ENCODE measurements at regions not wholly inside any gene's neighbourhood (a gene's known extent, or its start where the extent isn't known, plus 50 kb on each side); places are given as distances from the start of the nearest gene placed in this dataset.

DNA sequence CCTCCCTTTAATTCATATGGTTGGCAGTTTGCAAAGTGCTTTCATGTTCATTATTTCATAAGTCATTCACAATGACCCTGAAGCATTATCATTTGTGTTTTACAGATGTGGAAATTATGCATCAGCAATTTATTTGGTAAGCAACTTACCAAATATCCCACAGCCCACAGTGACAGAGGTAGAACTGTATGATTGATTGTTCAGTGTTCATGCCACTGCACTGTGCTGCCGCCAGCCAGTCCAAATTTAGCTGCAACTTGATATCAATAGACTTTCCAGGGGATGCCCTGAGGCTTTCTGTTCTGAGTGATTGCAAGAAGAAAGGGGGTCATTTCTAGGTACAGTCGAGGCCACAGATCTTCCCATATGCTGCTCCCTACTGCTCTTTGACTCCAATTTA, 380.3 kb downstream of the PLPP3 start:
- TF ChIP-seq ZNF274 (IDR thresholded peaks at IDR 0.05; ENCODE audit: low read depth, low read length) = no peak
- H3K4me3 ChIP-seq (ENCODE audit: low read length) = no peak overlapping the region

GRCh38 chr1:56197946-56198345, 381.4 kb downstream of the PLPP3 start:
- H3K4me3 ChIP-seq (ENCODE audit: low read length) = no peak overlapping the region
- TF ChIP-seq ZNF274 (IDR thresholded peaks at IDR 0.05; ENCODE audit: low read depth, low read length) = no peak

GRCh38 chr1:56196839-56197238, 382.5 kb downstream of the PLPP3 start:
- TF ChIP-seq ZNF274 (IDR thresholded peaks at IDR 0.05; ENCODE audit: low read depth, low read length) = no peak
- H3K4me3 ChIP-seq (ENCODE audit: low read length) = no peak overlapping the region

- no peak for TF ChIP-seq ZNF274 (IDR thresholded peaks at IDR 0.05; ENCODE audit: low read depth, low read length)
Measured at GRCh38 chr1:56194701-56195300, 384.6 kb downstream of the PLPP3 start.

DNA sequence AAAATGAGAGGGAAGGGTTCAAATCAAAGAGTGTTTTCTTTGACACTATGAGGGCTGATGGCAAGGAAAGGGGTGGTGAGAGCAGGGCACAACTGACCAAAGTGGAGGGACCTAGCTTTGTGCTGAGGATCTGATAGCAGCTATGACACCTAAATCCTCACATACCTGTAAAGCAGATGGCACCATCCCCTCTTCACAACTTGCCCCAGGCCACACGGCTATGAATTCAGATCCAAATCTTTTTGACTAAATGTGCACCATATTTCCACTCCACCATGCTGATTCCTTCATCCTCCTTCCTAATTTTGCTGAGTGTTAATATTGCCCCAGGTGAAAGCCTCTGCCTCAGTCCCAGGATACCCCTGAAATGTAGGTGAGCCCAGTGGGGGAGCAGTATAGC, 385.7 kb downstream of the PLPP3 start:
- no peak overlapping the region for H3K4me3 ChIP-seq (ENCODE audit: low read length)
- no peak for TF ChIP-seq ZNF274 (IDR thresholded peaks at IDR 0.05; ENCODE audit: low read depth, low read length)

More at GRCh38 chr1:56194701-56195300, 384.6 kb downstream of the PLPP3 start:
- no peak overlapping the region for H3K4me3 ChIP-seq (ENCODE audit: low read length)

DNA sequence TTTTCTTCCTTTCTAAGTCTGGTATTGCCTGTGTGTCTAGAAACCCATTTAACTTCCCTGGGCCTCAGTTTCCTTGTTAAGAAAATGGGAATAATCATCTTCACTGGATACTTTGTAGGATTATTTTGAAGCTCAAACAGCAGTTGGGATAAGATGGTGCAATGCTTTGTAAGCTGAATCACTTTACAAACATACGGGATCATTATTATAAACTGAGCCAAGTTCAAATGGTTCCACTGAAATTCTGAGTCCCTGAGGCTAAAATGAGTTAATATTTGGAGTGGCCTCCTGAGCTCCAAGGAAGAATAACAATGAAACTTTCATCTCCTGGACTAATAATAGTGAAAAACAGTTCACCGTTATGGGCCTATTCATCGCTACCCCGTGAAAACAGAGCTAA, 388.0 kb downstream of the PLPP3 start:
- no peak overlapping the region for H3K4me3 ChIP-seq (ENCODE audit: low read length)
- no peak for TF ChIP-seq ZNF274 (IDR thresholded peaks at IDR 0.05; ENCODE audit: low read depth, low read length)

DNA sequence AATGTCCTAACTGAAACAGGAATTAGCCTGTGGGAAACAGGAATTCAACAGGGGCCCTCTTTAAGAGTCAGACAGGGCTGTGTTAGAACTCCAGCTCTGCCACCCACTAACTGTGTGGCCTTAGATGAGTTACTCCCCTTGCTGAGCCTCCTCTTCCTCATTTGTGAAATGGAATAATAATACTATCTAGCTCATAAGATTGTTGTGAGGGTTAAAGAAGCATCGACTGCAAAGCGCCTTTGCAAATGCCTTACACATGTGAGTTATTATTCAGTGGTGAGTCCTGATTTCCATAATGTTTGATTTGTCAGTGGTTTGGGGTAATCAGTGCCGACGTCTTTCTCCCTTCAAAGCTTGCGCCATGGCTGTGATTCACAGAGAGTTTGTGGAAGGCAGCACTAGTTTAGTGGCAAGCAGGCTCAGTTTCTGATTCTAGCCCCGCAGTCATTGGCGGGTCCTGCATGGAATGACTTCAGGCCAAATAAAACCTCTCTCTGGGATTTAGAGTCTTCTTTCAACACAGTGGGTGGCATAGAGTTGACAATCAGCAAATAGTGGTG, 388.5 kb downstream of the PLPP3 start:
- TF ChIP-seq ZNF274 (IDR thresholded peaks at IDR 0.05; ENCODE audit: low read depth, low read length) = no peak
- H3K4me3 ChIP-seq (ENCODE audit: low read length) = no peak overlapping the region

GRCh38 chr1:56189946-56190805, 389.2 kb downstream of the PLPP3 start:
- H3K4me3 ChIP-seq (ENCODE audit: low read length) = no peak overlapping the region
- TF ChIP-seq ZNF274 (IDR thresholded peaks at IDR 0.05; ENCODE audit: low read depth, low read length) = no peak

DNA sequence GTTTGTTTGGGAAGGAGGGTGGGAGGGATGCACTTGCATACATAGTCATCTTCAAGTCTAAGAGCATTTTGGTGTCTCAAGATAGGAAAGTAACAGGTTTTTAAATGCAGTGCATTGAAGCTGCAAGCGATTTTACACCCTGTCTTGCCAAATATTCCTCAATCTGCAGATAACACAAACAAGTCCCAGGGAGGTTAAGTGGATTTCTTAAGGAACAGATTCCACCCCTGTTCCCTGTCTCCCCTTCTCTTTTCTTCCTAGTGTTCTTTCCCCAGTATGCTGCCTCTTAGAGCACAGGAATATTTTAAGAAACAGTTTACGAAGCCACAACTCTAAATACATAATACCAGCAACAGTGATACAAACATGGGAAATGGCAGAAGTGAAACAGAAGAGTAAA, 389.9 kb downstream of the PLPP3 start:
- H3K4me3 ChIP-seq (ENCODE audit: low read length) = no peak overlapping the region
- no peak for TF ChIP-seq ZNF274 (IDR thresholded peaks at IDR 0.05; ENCODE audit: low read depth, low read length)

DNA sequence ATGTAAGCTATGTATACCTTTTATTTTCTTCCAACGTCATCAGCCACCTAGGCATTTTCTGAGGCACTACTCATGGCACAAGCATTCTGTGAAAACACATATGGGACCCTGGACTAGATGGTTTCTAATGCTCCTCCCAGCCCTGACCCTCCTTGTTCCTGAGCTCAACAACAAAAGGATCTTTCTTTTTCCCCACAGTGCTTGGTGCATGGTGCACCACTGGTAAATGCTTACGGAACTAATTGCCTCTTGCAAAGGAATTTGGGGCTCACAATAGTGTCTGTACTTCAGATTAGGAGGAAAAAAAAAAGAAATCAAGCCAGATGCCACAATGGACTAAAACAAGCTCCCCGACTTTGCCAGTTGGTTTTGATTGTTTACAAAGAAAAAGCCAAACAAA, 390.5 kb downstream of the PLPP3 start:
- TF ChIP-seq ZNF274 (IDR thresholded peaks at IDR 0.05; ENCODE audit: low read depth, low read length) = no peak
- no peak overlapping the region for H3K4me3 ChIP-seq (ENCODE audit: low read length)

GRCh38 chr1:56188221-56188620, 391.1 kb downstream of the PLPP3 start:
- TF ChIP-seq ZNF274 (IDR thresholded peaks at IDR 0.05; ENCODE audit: low read depth, low read length) = no peak
- H3K4me3 ChIP-seq (ENCODE audit: low read length) = no peak overlapping the region

DNA sequence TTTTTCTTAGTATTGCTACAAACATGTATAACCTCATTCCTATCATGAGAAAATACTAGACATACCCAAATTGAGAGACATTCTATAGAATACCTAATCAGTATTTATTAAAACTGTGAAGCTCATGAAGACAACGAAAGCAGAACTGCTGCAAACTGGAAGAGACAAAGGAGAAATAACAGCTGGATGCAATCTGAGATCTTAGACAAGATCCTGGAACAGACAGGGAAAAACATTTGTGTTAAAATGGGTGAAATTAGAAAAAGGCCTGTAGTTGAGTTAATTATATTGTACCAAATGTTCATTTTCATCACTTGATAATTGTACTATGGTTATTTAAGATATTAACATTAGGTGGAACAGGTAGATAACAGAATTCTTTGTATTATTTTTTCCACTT, 392.0 kb downstream of the PLPP3 start:
- no peak overlapping the region for H3K4me3 ChIP-seq (ENCODE audit: low read length)
- no peak for TF ChIP-seq ZNF274 (IDR thresholded peaks at IDR 0.05; ENCODE audit: low read depth, low read length)

DNA sequence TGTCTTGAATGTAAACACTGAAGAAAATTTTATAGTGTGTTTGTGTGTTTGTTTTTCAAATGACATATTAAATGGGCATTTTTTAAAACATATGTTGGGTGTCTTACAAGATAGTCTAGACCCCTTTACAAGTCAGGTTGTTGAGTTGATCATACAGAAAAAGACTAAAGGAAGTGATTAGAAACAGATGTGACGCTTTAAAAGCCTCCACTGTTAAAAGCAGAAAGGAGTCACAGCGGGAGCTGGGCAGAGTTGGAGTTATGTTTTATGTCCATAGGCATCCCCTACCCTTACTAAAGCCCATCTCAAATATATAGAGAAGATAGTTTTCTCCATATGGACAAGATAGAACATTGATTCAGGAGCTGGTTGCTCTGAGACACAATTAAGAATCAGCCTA, 393.9 kb downstream of the PLPP3 start:
- TF ChIP-seq ZNF274 (IDR thresholded peaks at IDR 0.05; ENCODE audit: low read depth, low read length) = no peak
- H3K4me3 ChIP-seq (ENCODE audit: low read length) = no peak overlapping the region

GRCh38 chr1:56183151-56183550, 396.2 kb downstream of the PLPP3 start:
- TF ChIP-seq ZNF274 (IDR thresholded peaks at IDR 0.05; ENCODE audit: low read depth, low read length) = no peak
- no peak overlapping the region for H3K4me3 ChIP-seq (ENCODE audit: low read length)

Measured in GM08714 (cell line).